GM12878 (cell line): ENCODE measurements at regions not wholly inside any gene's neighbourhood (a gene's known extent, or its start where the extent isn't known, plus 50 kb on each side); places are given as distances from the start of the nearest gene placed in this dataset.

ENCODE experiments used
- CREM ChIP-seq: IDR thresholded peaks from 2 replicates; pipeline ENCODE4 v1.6.1; 2014; ENCODE audit warnings: antibody characterized with exemption, low read depth
- MTA2 ChIP-seq: fragments of 450-650 bp; IDR thresholded peaks from 2 replicates; pipeline ENCODE4 v1.6.1; 2016; ENCODE audit warnings: low read depth, mild to moderate bottlenecking, moderate library complexity
- NR2F1 ChIP-seq: fragments of 450-650 bp; conservative IDR thresholded peaks from 2 replicates; pipeline ENCODE4 v1.6.1; 2017; ENCODE audit warnings: mild to moderate bottlenecking
- TF ChIP-seq, protein P1 (sequence below): IDR thresholded peaks from 2 replicates; pipeline ENCODE4 v1.6.1; 2012; ENCODE audit warnings: mild to moderate bottlenecking, low read depth, low read length

DNA sequence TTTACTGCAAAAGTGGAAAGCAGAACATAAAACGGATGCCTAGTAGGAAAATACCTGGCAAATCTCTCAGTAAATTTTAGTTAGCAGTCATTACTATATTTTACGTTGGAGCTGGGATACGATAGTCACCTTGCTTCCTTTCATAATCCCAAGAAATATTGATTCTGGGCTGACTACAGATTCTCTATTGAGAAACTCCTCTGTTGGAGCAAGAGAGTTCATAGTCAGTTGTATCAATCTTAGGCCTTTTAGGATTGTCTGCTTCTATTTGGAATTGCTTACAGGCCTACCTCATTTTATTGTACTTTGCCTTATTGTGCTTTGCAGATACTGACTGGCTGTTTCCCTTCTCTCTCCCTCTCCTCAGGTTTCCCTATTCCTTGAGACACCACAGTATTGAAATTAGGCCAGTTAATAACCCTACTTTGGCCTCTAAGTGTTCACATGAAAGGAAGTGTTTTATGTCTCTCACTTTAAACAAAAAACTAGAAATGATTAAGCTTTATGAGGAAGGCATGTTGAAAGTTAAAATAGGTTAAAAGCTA lies 233.7 kb upstream of the TARS1 start:
- TF ChIP-seq MTA2 (no peak), NR2F1 (no peak), CREM (no peak)
- TF ChIP-seq, protein P1, sequence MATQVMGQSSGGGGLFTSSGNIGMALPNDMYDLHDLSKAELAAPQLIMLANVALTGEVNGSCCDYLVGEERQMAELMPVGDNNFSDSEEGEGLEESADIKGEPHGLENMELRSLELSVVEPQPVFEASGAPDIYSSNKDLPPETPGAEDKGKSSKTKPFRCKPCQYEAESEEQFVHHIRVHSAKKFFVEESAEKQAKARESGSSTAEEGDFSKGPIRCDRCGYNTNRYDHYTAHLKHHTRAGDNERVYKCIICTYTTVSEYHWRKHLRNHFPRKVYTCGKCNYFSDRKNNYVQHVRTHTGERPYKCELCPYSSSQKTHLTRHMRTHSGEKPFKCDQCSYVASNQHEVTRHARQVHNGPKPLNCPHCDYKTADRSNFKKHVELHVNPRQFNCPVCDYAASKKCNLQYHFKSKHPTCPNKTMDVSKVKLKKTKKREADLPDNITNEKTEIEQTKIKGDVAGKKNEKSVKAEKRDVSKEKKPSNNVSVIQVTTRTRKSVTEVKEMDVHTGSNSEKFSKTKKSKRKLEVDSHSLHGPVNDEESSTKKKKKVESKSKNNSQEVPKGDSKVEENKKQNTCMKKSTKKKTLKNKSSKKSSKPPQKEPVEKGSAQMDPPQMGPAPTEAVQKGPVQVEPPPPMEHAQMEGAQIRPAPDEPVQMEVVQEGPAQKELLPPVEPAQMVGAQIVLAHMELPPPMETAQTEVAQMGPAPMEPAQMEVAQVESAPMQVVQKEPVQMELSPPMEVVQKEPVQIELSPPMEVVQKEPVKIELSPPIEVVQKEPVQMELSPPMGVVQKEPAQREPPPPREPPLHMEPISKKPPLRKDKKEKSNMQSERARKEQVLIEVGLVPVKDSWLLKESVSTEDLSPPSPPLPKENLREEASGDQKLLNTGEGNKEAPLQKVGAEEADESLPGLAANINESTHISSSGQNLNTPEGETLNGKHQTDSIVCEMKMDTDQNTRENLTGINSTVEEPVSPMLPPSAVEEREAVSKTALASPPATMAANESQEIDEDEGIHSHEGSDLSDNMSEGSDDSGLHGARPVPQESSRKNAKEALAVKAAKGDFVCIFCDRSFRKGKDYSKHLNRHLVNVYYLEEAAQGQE = no peak
